ENCODE measurements at regions not wholly inside any gene's neighbourhood (a gene's known extent, or its start where the extent isn't known, plus 50 kb on each side); places are given as distances from the start of the nearest gene placed in this dataset.

GRCh38 chr2:66667301-66667700 is 232.4 kb downstream of the MEIS1 start:
- Mint-ChIP-seq H3K27ac (ENCODE audit: unreplicated experiment) (no peak overlapping the region), H3K27me3 (ENCODE audit: unreplicated experiment) (no peaks in the 10 kb centered on the region), H3K4me1 (ENCODE audit: unreplicated experiment) (peaks cover 6% of the 10 kb centered on the region), H3K9me3 (ENCODE audit: unreplicated experiment) (no peaks in the 10 kb centered on the region), H3K36me3 (ENCODE audit: low read depth, unreplicated experiment) (no peaks in the 10 kb centered on the region), H3K4me3 (ENCODE audit: unreplicated experiment) (no peak overlapping the region)
- DNase-seq (ENCODE audit: low spot score): no peak
- TF ChIP-seq CTCF (IDR thresholded peaks at IDR 0.05; ENCODE audit: unreplicated experiment): no peak

- Mint-ChIP-seq H3K27ac (ENCODE audit: unreplicated experiment) (no peak overlapping the region), H3K36me3 (ENCODE audit: low read depth, unreplicated experiment) (no peaks in the 10 kb centered on the region), H3K4me3 (ENCODE audit: unreplicated experiment) (no peak overlapping the region), H3K4me1 (ENCODE audit: unreplicated experiment) (no peaks in the 10 kb centered on the region), H3K27me3 (ENCODE audit: unreplicated experiment) (no peaks in the 10 kb centered on the region), H3K9me3 (ENCODE audit: unreplicated experiment) (no peaks in the 10 kb centered on the region)
- no peak for DNase-seq (ENCODE audit: low spot score)
- no peak for TF ChIP-seq CTCF (IDR thresholded peaks at IDR 0.05; ENCODE audit: unreplicated experiment)
These were observed 238.4 kb downstream of the MEIS1 start for GRCh38 chr2:66673286-66673685.

DNA sequence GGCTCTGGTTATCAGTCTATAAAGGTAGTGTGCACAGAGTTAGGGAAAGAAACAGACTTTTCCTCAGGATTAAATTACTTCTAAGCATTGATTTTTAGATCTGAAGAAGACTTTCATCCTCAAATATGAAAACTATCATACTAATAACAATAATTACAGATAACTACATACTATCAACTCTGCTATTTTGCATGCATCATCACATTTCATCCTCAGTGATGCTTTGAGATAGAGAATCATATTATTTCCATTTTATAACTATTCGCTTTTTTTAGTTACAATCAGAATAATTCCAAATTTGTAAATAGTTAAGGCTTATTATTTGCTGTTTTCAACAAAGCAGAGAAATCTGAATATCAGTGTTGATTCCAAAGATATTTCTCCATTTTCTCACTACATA is 239.2 kb downstream of the MEIS1 start:
- no peaks in the 10 kb centered on the region for H3K9me3 Mint-ChIP-seq (ENCODE audit: unreplicated experiment)
- DNase-seq (ENCODE audit: low spot score): no peak
- H3K27me3 Mint-ChIP-seq (ENCODE audit: unreplicated experiment): no peaks in the 10 kb centered on the region
- no peak overlapping the region for H3K4me3 Mint-ChIP-seq (ENCODE audit: unreplicated experiment)
- H3K4me1 Mint-ChIP-seq (ENCODE audit: unreplicated experiment): no peaks in the 10 kb centered on the region
- H3K36me3 Mint-ChIP-seq (ENCODE audit: low read depth, unreplicated experiment): no peaks in the 10 kb centered on the region
- no peak for TF ChIP-seq CTCF (IDR thresholded peaks at IDR 0.05; ENCODE audit: unreplicated experiment)
- H3K27ac Mint-ChIP-seq (ENCODE audit: unreplicated experiment): no peak overlapping the region

GRCh38 chr2:66675591-66675990 is 240.7 kb downstream of the MEIS1 start:
- Mint-ChIP-seq H3K4me3 (ENCODE audit: unreplicated experiment) (no peak overlapping the region), H3K27me3 (ENCODE audit: unreplicated experiment) (no peaks in the 10 kb centered on the region), H3K27ac (ENCODE audit: unreplicated experiment) (no peak overlapping the region), H3K4me1 (ENCODE audit: unreplicated experiment) (no peaks in the 10 kb centered on the region), H3K36me3 (ENCODE audit: low read depth, unreplicated experiment) (no peaks in the 10 kb centered on the region), H3K9me3 (ENCODE audit: unreplicated experiment) (no peaks in the 10 kb centered on the region)
- no peak for TF ChIP-seq CTCF (IDR thresholded peaks at IDR 0.05; ENCODE audit: unreplicated experiment)
- DNase-seq (ENCODE audit: low spot score): no peak

DNA sequence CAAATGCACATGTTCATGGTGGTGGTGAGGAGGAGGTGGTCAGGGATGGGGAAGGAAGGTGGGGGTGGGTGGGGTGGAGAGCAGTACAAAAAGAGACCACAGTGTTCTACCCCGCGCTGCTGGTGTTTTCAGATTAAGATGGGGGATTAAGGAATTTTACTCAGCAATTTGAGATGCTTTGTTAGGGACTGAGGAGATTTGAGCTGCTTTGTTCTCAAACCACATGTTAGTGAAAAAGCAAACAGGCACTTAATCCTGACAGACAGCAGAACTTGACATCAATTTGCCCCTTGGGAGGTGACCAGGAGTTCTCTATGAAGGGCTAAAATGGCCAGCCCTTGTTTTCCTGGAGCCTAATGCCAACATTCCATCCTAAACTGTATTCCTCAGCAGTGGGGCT is 244.5 kb downstream of the MEIS1 start:
- TF ChIP-seq CTCF (IDR thresholded peaks at IDR 0.05; ENCODE audit: unreplicated experiment): no peak
- Mint-ChIP-seq H3K9me3 (ENCODE audit: unreplicated experiment) (no peaks in the 10 kb centered on the region), H3K27ac (ENCODE audit: unreplicated experiment) (no peak overlapping the region), H3K36me3 (ENCODE audit: low read depth, unreplicated experiment) (no peaks in the 10 kb centered on the region), H3K27me3 (ENCODE audit: unreplicated experiment) (no peaks in the 10 kb centered on the region), H3K4me3 (ENCODE audit: unreplicated experiment) (no peak overlapping the region), H3K4me1 (ENCODE audit: unreplicated experiment) (peaks cover 2% of the 10 kb centered on the region)
- no peak for DNase-seq (ENCODE audit: low spot score)

Measured in endothelial cell (in vitro differentiated cells).